HCT116 (cell line): ENCODE measurements at regions not wholly inside any gene's neighbourhood (a gene's known extent, or its start where the extent isn't known, plus 50 kb on each side); places are given as distances from the start of the nearest gene placed in this dataset.

Source experiments
- ATAC-seq: fragments of 200-7000 bp; cut with Tn5 transposase; 2 replicates; pipeline ENCODE4 v1.9.1; 2020; ENCODE audit warnings: mild to moderate bottlenecking, moderate library complexity
- BruUV-seq: library from RNA; stranded (reverse); fragments of 400-500 nt; replicated peaks from 2 replicates; lab custom pipeline; 2021; lab: Mats Ljungman, UMichigan
- CTCF ChIA-PET: fragments of 300-600 bp; sonication (Branson Sonifier 250); formaldehyde crosslinking; loops from one replicate; lab custom pipeline; 2021; ENCODE audit warnings: antibody characterized with exemption; lab: Charles Lee
- POLR2A ChIA-PET: fragments of 300-600, 350-600 bp; sonication (Branson Sonifier 250); formaldehyde crosslinking; loops from one replicate; lab custom pipeline; 2021; ENCODE audit warnings: antibody characterized with exemption; lab: Charles Lee
- RAD21 ChIA-PET, 2 experiments: fragments of 300-600 bp; sonication (Branson Sonifier 250); formaldehyde crosslinking; loops; one replicate each; lab custom pipeline; 2023; ENCODE audit warnings: low total read pairs in 2 of 2; ENCODE audit not compliant: uncharacterized antibody in 2 of 2, unreplicated experiment in 2 of 2, low non-redundant PET in 1 of 2; lab: Charles Lee
- DNase-seq: peaks from one replicate; pipeline ENCODE4 v3.0.0-alpha.2; 2010; ENCODE audit warnings: low read depth, low spot score
- H2AFZ ChIP-seq: fragments of 200-600 bp; shearing (Covaris generic), sonication (generic); 2 replicates; pipeline ENCODE4 v1.6.1; 2017; ENCODE audit warnings: low read depth, mixed run types, mixed read lengths, antibody characterized with exemption, low read length; ENCODE audit not compliant: poor library complexity, severe bottlenecking
- H3K27ac ChIP-seq: 2 replicates; pipeline ENCODE4 v1.5.1; 2012; ENCODE audit warnings: low read depth, low read length
- H3K27me3 ChIP-seq: fragments of 200-600 bp; sonication (generic); 2 replicates; pipeline ENCODE4 v1.6.1; 2016; ENCODE audit warnings: mixed run types, low read length, mixed read lengths; ENCODE audit not compliant: insufficient read depth
- H3K36me3 ChIP-seq, 2 experiments: fragments of 200-500 bp in 1 of 2; fragments of 200-600 bp in 1 of 2; sonication (Bioruptor generic) in 1 of 2; sonication (generic) in 1 of 2; 2 replicates each; pipeline versions ENCODE4 v1.5.1 to v1.6.1; 2014 to 2016; ENCODE audit warnings: low read length in 2 of 2, inconsistent platforms in 1 of 2, mixed read lengths in 1 of 2, mixed run types in 1 of 2; ENCODE audit not compliant: insufficient read depth in 2 of 2, control insufficient read depth in 1 of 2
- H3K4me1 ChIP-seq, 2 experiments: fragments of 200-600 bp in 1 of 2; sonication (generic) in 1 of 2; 2 replicates each; pipeline versions ENCODE4 v1.5.1 to v1.6.1; 2012 to 2017; ENCODE audit warnings: low read length in 2 of 2, inconsistent platforms in 1 of 2, mild to moderate bottlenecking in 1 of 2, mixed read lengths in 1 of 2, mixed run types in 1 of 2, moderate library complexity in 1 of 2; ENCODE audit not compliant: insufficient read depth in 2 of 2, control insufficient read depth in 1 of 2
- H3K4me2 ChIP-seq: fragments of 200-600 bp; sonication (generic); 2 replicates; pipeline ENCODE4 v1.6.1; 2017; ENCODE audit warnings: mixed run types, low read length, mixed read lengths
- H3K4me3 ChIP-seq, 2 experiments: fragments of 200-600 bp in 1 of 2; sonication (generic) in 1 of 2; replicated peaks in 1 of 2; 2 replicates each; pipeline ENCODE4 v1.5.1; 2011 to 2016; ENCODE audit warnings: low read length in 2 of 2, control low read depth in 1 of 2, low read depth in 1 of 2, mild to moderate bottlenecking in 1 of 2, mixed read lengths in 1 of 2, mixed run types in 1 of 2
- H3K79me2 ChIP-seq: fragments of 200-600 bp; sonication (generic); 2 replicates; pipeline ENCODE4 v1.6.1; 2017; ENCODE audit warnings: mild to moderate bottlenecking, mixed run types, low read length, moderate library complexity, mixed read lengths; ENCODE audit not compliant: insufficient read depth
- H3K9ac ChIP-seq: fragments of 200-600 bp; sonication (generic); 2 replicates; pipeline ENCODE4 v1.6.1; 2016; ENCODE audit warnings: low read length, mixed read lengths
- H3K9me2 ChIP-seq: fragments of 200-600 bp; sonication (generic), shearing (Covaris generic); 2 replicates; pipeline ENCODE4 v1.6.1; 2017; ENCODE audit warnings: mixed run types, mild to moderate bottlenecking, moderate library complexity; ENCODE audit not compliant: insufficient read depth
- H3K9me3 ChIP-seq, 2 experiments: fragments of 200-500 bp in 1 of 2; fragments of 200-600 bp in 1 of 2; sonication (Bioruptor generic) in 1 of 2; sonication (generic) in 1 of 2; 2 replicates each; pipeline ENCODE4 v1.6.1; 2014 to 2017; ENCODE audit warnings: low read length in 2 of 2, mixed read lengths in 2 of 2, inconsistent platforms in 1 of 2, low read depth in 1 of 2, mild to moderate bottlenecking in 1 of 2, mixed run types in 1 of 2, moderate library complexity in 1 of 2; ENCODE audit not compliant: control insufficient read depth in 1 of 2, insufficient read depth in 1 of 2
- H4K20me1 ChIP-seq: fragments of 200-600 bp; sonication (generic), shearing (Covaris generic); 2 replicates; pipeline ENCODE4 v1.6.1; 2017; ENCODE audit warnings: mixed run types, mild to moderate bottlenecking, moderate library complexity; ENCODE audit not compliant: insufficient read depth
- CBX3 ChIP-seq: IDR thresholded peaks from 2 replicates; pipeline ENCODE4 v1.6.1; 2012; ENCODE audit warnings: low read depth
- EGR1 ChIP-seq: IDR thresholded peaks from 2 replicates; pipeline ENCODE4 v1.6.1; 2012; ENCODE audit warnings: low read depth
- ELF1 ChIP-seq: IDR thresholded peaks from 2 replicates; pipeline ENCODE4 v1.6.1; 2012; ENCODE audit warnings: low read depth, borderline replicate concordance
- EZH2 ChIP-seq: fragments of 200-600 bp; sonication (generic); IDR thresholded peaks from 2 replicates; pipeline ENCODE4 v1.6.1; 2017; ENCODE audit warnings: antibody characterized with exemption, mixed run types
- EZH2phosphoT487 ChIP-seq: fragments of 200-600 bp; IDR thresholded peaks from 2 replicates; pipeline ENCODE4 v1.6.1; 2018; ENCODE audit warnings: antibody characterized with exemption, borderline replicate concordance
- FOSL1 ChIP-seq: IDR thresholded peaks from 2 replicates; pipeline ENCODE4 v1.6.1; 2012; ENCODE audit warnings: low read depth
- JUND ChIP-seq: IDR thresholded peaks from 2 replicates; pipeline ENCODE4 v1.6.1; 2012
- POLR2AphosphoS5 ChIP-seq: IDR thresholded peaks from 2 replicates; pipeline ENCODE4 v1.6.1; 2011; ENCODE audit warnings: mild to moderate bottlenecking, low read depth, low read length, moderate library complexity
- RAD21 ChIP-seq: IDR thresholded peaks from 2 replicates; pipeline ENCODE4 v1.6.1; 2012; ENCODE audit warnings: low read depth, mild to moderate bottlenecking
- SIN3A ChIP-seq: IDR thresholded peaks from 2 replicates; pipeline ENCODE4 v1.6.1; 2012; ENCODE audit warnings: low read depth
- SP1 ChIP-seq: IDR thresholded peaks from 2 replicates; pipeline ENCODE4 v1.6.1; 2012; ENCODE audit warnings: low read depth
- SRF ChIP-seq: IDR thresholded peaks from 2 replicates; pipeline ENCODE4 v1.6.1; 2012; ENCODE audit warnings: low read depth
- YY1 ChIP-seq: IDR thresholded peaks from 2 replicates; pipeline ENCODE4 v1.6.1; 2011; ENCODE audit warnings: low read length, low read depth, moderate library complexity, mild to moderate bottlenecking; ENCODE audit not compliant: insufficient replicate concordance; ENCODE audit errors: extremely low read depth
- ZFX ChIP-seq: fragments of 450-650 bp; IDR thresholded peaks from 2 replicates; pipeline ENCODE4 v1.6.1; 2017
- ZNF274 ChIP-seq: fragments of 200-500 bp; sonication (Bioruptor generic); IDR thresholded peaks from 2 replicates; pipeline ENCODE4 v1.6.1; 2014; ENCODE audit warnings: mild to moderate bottlenecking, low read depth, low read length, inconsistent platforms
- intact Hi-C: fragments of 100-400 bp; cut with micrococcal nuclease; formaldehyde crosslinking; loops from 2 replicates; pipeline ENCODE4 v1.10.0; 2022
- TF ChIP-seq, protein P1 (sequence below): IDR thresholded peaks from 2 replicates; pipeline ENCODE4 v1.6.1; 2012
- TF ChIP-seq, protein P2 (sequence below), 3 experiments: fragments of 200-600 bp in 1 of 3; sonication (generic) in 1 of 3; IDR thresholded peaks in 2 of 3; conservative IDR thresholded peaks in 1 of 3; 2 replicates each; pipeline ENCODE4 v1.5.1; 2012 to 2017; ENCODE audit warnings: low read depth in 2 of 3, low read length in 2 of 3, antibody characterized with exemption in 1 of 3, borderline replicate concordance in 1 of 3, control low read depth in 1 of 3, mild to moderate bottlenecking in 1 of 3, mixed read lengths in 1 of 3, mixed run types in 1 of 3, moderate library complexity in 1 of 3; ENCODE audit not compliant: insufficient read depth in 1 of 3
- TF ChIP-seq, protein P3 (sequence below): IDR thresholded peaks from 2 replicates; pipeline ENCODE4 v1.6.1; 2012
- TF ChIP-seq, protein P4 (sequence below): IDR thresholded peaks from 2 replicates; pipeline ENCODE4 v1.6.1; 2011; ENCODE audit warnings: mild to moderate bottlenecking, low read length, moderate library complexity; ENCODE audit not compliant: insufficient replicate concordance; ENCODE audit errors: extremely low read depth

DNA sequence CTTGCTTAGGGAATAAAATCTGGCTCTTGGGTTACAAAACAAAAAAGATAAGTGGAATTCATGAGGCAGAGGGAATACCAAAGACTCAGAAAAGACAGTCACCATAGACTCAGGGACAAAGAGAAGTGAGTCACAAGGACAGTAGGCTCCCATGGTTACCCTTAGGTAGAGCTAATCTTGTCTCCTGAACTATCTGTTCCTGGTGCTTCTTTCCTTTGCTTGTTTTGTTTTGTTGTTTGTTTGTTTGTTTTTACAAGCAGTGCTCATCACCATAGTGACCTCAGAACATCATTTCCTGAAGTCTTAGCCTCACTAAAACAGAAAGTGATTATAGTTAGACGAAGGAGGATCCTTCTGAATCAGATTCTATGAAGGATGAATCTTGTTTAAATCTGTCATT is 142.3 kb upstream of the SOX21 start:
- ATAC-seq: no peak
- TF ChIP-seq SP1: no peak
- TF ChIP-seq, protein P1, sequence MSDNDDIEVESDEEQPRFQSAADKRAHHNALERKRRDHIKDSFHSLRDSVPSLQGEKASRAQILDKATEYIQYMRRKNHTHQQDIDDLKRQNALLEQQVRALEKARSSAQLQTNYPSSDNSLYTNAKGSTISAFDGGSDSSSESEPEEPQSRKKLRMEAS: no peak
- TF ChIP-seq SRF: no peak
- no peak for TF ChIP-seq RAD21
- TF ChIP-seq, protein P2, sequence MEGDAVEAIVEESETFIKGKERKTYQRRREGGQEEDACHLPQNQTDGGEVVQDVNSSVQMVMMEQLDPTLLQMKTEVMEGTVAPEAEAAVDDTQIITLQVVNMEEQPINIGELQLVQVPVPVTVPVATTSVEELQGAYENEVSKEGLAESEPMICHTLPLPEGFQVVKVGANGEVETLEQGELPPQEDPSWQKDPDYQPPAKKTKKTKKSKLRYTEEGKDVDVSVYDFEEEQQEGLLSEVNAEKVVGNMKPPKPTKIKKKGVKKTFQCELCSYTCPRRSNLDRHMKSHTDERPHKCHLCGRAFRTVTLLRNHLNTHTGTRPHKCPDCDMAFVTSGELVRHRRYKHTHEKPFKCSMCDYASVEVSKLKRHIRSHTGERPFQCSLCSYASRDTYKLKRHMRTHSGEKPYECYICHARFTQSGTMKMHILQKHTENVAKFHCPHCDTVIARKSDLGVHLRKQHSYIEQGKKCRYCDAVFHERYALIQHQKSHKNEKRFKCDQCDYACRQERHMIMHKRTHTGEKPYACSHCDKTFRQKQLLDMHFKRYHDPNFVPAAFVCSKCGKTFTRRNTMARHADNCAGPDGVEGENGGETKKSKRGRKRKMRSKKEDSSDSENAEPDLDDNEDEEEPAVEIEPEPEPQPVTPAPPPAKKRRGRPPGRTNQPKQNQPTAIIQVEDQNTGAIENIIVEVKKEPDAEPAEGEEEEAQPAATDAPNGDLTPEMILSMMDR (IDR thresholded peaks at IDR 0.05 in 2 of 3, conservative IDR thresholded peaks at IDR 0.05 in 1 of 3; ENCODE audit: borderline replicate concordance in 1 of 3, insufficient read depth in 1 of 3, low read depth in 2 of 3, low read length in 2 of 3): no peak
- TF ChIP-seq, protein P3, sequence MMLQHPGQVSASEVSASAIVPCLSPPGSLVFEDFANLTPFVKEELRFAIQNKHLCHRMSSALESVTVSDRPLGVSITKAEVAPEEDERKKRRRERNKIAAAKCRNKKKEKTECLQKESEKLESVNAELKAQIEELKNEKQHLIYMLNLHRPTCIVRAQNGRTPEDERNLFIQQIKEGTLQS: no peak
- TF ChIP-seq ELF1: no peak
- TF ChIP-seq YY1: no peak
- TF ChIP-seq, protein P4, sequence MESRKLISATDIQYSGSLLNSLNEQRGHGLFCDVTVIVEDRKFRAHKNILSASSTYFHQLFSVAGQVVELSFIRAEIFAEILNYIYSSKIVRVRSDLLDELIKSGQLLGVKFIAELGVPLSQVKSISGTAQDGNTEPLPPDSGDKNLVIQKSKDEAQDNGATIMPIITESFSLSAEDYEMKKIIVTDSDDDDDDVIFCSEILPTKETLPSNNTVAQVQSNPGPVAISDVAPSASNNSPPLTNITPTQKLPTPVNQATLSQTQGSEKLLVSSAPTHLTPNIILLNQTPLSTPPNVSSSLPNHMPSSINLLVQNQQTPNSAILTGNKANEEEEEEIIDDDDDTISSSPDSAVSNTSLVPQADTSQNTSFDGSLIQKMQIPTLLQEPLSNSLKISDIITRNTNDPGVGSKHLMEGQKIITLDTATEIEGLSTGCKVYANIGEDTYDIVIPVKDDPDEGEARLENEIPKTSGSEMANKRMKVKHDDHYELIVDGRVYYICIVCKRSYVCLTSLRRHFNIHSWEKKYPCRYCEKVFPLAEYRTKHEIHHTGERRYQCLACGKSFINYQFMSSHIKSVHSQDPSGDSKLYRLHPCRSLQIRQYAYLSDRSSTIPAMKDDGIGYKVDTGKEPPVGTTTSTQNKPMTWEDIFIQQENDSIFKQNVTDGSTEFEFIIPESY: no peak
- TF ChIP-seq SIN3A: no peak
- no peak for TF ChIP-seq EZH2
- no peak for TF ChIP-seq JUND
- no peak for TF ChIP-seq POLR2AphosphoS5
- TF ChIP-seq EZH2phosphoT487: no peak
- TF ChIP-seq EGR1: no peak
- TF ChIP-seq CBX3: no peak
- no peak for TF ChIP-seq ZFX
- no peak for TF ChIP-seq ZNF274
- TF ChIP-seq FOSL1: no peak
- ChIA-PET RAD21 (no interaction called here), CTCF (no interaction called here), POLR2A (no interaction called here)
- DNase-seq: no peak
- Histone ChIP-seq H3K27me3 (peaks cover 31% of the 10 kb centered on the region; the same call in 1 of the 2 replicates), H3K9ac (no peak overlapping the region), H2AFZ (no peak overlapping the region), H3K79me2 (no peaks in the 10 kb centered on the region), H3K4me3 (no peak overlapping the region), H3K4me2 (no peak overlapping the region), H3K9me3 (no peaks in the 10 kb centered on the region), H3K27ac (no peak overlapping the region), H4K20me1 (no peaks in the 10 kb centered on the region), H3K36me3 (no peaks in the 10 kb centered on the region), H3K4me1 (no peaks in the 10 kb centered on the region), H3K9me2 (no peaks in the 10 kb centered on the region)
- BruUV-seq: no TSS peak
- intact Hi-C loops: no loop called here
